CD8-positive, alpha-beta memory T cell (primary cell): ENCODE measurements at regions not wholly inside any gene's neighbourhood (a gene's known extent, or its start where the extent isn't known, plus 50 kb on each side); places are given as distances from the start of the nearest gene placed in this dataset.

Experiments used
- CTCF ChIA-PET: fragments of 350-600 bp; sonication (Branson Sonifier 250); formaldehyde crosslinking; loops from one replicate; lab custom pipeline; 2021; ENCODE audit warnings: antibody characterized with exemption; lab: Charles Lee
- POLR2A ChIA-PET: fragments of 350-600 bp; sonication (Branson Sonifier 250); formaldehyde crosslinking; loops from one replicate; lab custom pipeline; 2021; ENCODE audit warnings: antibody characterized with exemption; lab: Charles Lee
- DNase-seq, 5 donors: peaks; one replicate each; pipeline versions ENCODE4 v3.0.0 to v3.0.0-alpha.2; 2020 to 2022; ENCODE audit warnings: mixed read lengths in 1 of 5
- H3K27ac ChIP-seq: one replicate; pipeline ENCODE4 v1.7.0; 2013; ENCODE audit warnings: low read depth, mild to moderate bottlenecking, low read length, moderate library complexity
- H3K27me3 ChIP-seq: 2 replicates; pipeline ENCODE4 v1.7.0; 2013; ENCODE audit warnings: low read length, mild to moderate bottlenecking; ENCODE audit not compliant: insufficient read depth, poor library complexity, severe bottlenecking
- H3K36me3 ChIP-seq: 2 replicates; pipeline ENCODE4 v1.7.0; 2013; ENCODE audit warnings: mild to moderate bottlenecking, low read length, moderate library complexity; ENCODE audit not compliant: insufficient read depth
- H3K4me1 ChIP-seq: 2 replicates; pipeline ENCODE4 v1.7.0; 2013; ENCODE audit warnings: mild to moderate bottlenecking, low read length, moderate library complexity; ENCODE audit not compliant: insufficient read depth
- H3K4me3 ChIP-seq: 2 replicates; pipeline ENCODE4 v1.7.0; 2013; ENCODE audit warnings: mild to moderate bottlenecking, low read length
- H3K9me3 ChIP-seq: 2 replicates; pipeline ENCODE4 v1.7.0; 2013; ENCODE audit warnings: mild to moderate bottlenecking, low read length
- H3K27ac Mint-ChIP-seq, 8 donors: one replicate each; pipeline ENCODE4 v1.8.0; 2020 to 2021; ENCODE audit warnings: mixed read lengths in 8 of 8, mild to moderate bottlenecking in 6 of 8, inconsistent platforms in 3 of 8, moderate library complexity in 3 of 8
- H3K27me3 Mint-ChIP-seq, 2 donors: one replicate each; pipeline ENCODE4 v1.8.0; 2020 to 2021; ENCODE audit warnings: mixed read lengths in 2 of 2, mild to moderate bottlenecking in 1 of 2, moderate library complexity in 1 of 2
- H3K36me3 Mint-ChIP-seq, 3 donors: one replicate each; pipeline ENCODE4 v1.8.0; 2020 to 2021; ENCODE audit warnings: mixed read lengths in 3 of 3, inconsistent platforms in 1 of 3, mild to moderate bottlenecking in 1 of 3
- H3K4me1 Mint-ChIP-seq, 3 donors: one replicate each; pipeline ENCODE4 v1.8.0; 2020 to 2021; ENCODE audit warnings: mixed read lengths in 3 of 3, inconsistent platforms in 1 of 3, mild to moderate bottlenecking in 1 of 3
- H3K4me3 Mint-ChIP-seq, 7 donors: one replicate each; pipeline ENCODE4 v1.8.0; 2020 to 2021; ENCODE audit warnings: mixed read lengths in 7 of 7, mild to moderate bottlenecking in 6 of 7, moderate library complexity in 4 of 7, inconsistent platforms in 2 of 7
- H3K9me3 Mint-ChIP-seq, 5 donors: one replicate each; pipeline ENCODE4 v1.8.0; 2020 to 2022; ENCODE audit warnings: mixed read lengths in 5 of 5, mild to moderate bottlenecking in 3 of 5, moderate library complexity in 2 of 5, inconsistent platforms in 1 of 5

- no peak for DNase-seq
- Histone ChIP-seq H3K9me3 (no peaks in the 10 kb centered on the region), H3K4me3 (no peak overlapping the region), H3K27ac (no peak overlapping the region), H3K27me3 (no peaks in the 10 kb centered on the region), H3K4me1 (no peaks in the 10 kb centered on the region), H3K36me3 (no peaks in the 10 kb centered on the region)
- no peaks in the 10 kb centered on the region for H3K27me3 Mint-ChIP-seq
- no peak overlapping the region for H3K4me3 Mint-ChIP-seq
- no peaks in the 10 kb centered on the region for H3K36me3 Mint-ChIP-seq
- no peaks in the 10 kb centered on the region for H3K4me1 Mint-ChIP-seq
- ChIA-PET CTCF (no interaction called here), POLR2A (no interaction called here)
- peaks cover 0 to 6% (median 2%) of the 10 kb centered on the region in 5 donors for H3K9me3 Mint-ChIP-seq
- no peak overlapping the region for H3K27ac Mint-ChIP-seq
Observed at GRCh38 chrX:6852869-6853268, 294.6 kb upstream of the STS start.

- Mint-ChIP-seq H3K27ac (no peak overlapping the region), H3K4me1 (no peaks in the 10 kb centered on the region), H3K36me3 (no peaks in the 10 kb centered on the region)
Observed at GRCh38 chrX:6852121-6852520, 295.4 kb upstream of the STS start.

GRCh38 chrX:6851140-6851539, 296.4 kb upstream of the STS start:
- peaks cover 0 to 9% (median 2%) of the 10 kb centered on the region in 5 donors for H3K9me3 Mint-ChIP-seq
- no peak overlapping the region for H3K27ac ChIP-seq
- no peaks in the 10 kb centered on the region for H3K27me3 ChIP-seq
- no peaks in the 10 kb centered on the region for H3K4me1 ChIP-seq
- no peak overlapping the region for H3K4me3 Mint-ChIP-seq
- H3K36me3 Mint-ChIP-seq, result peaks cover 0 to 3% (median 0%) of the 10 kb centered on the region in 3 donors
- H3K27ac Mint-ChIP-seq, result no peak overlapping the region
- H3K4me1 Mint-ChIP-seq, result no peaks in the 10 kb centered on the region
- ChIA-PET POLR2A (no interaction called here), CTCF (no interaction called here)
- no peak overlapping the region for H3K4me3 ChIP-seq
- no peak for DNase-seq
- H3K9me3 ChIP-seq, result no peaks in the 10 kb centered on the region
- no peaks in the 10 kb centered on the region for H3K27me3 Mint-ChIP-seq
- no peaks in the 10 kb centered on the region for H3K36me3 ChIP-seq

More at GRCh38 chrX:6852121-6852520, 295.4 kb upstream of the STS start:
- Histone ChIP-seq H3K9me3 (no peaks in the 10 kb centered on the region), H3K4me3 (no peak overlapping the region), H3K27me3 (no peaks in the 10 kb centered on the region), H3K36me3 (no peaks in the 10 kb centered on the region), H3K27ac (no peak overlapping the region), H3K4me1 (no peaks in the 10 kb centered on the region)
- CTCF ChIA-PET, result no interaction called here
- peaks cover 0 to 6% (median 2%) of the 10 kb centered on the region in 5 donors for H3K9me3 Mint-ChIP-seq
- no peak overlapping the region for H3K4me3 Mint-ChIP-seq
- H3K27me3 Mint-ChIP-seq, result no peaks in the 10 kb centered on the region
- POLR2A ChIA-PET, result no interaction called here
- DNase-seq, result no peak

GRCh38 chrX:6849716-6850414, 297.6 kb upstream of the STS start:
- CTCF ChIA-PET, result no interaction called here

GRCh38 chrX:6832619-6833018, 297.7 kb upstream of the VCX3A start:
- H3K4me1 Mint-ChIP-seq, result no peaks in the 10 kb centered on the region
- peaks cover 0 to 7% (median 4%) of the 10 kb centered on the region in 5 donors for H3K9me3 Mint-ChIP-seq
- H3K27me3 Mint-ChIP-seq, result no peaks in the 10 kb centered on the region
- ChIA-PET CTCF (no interaction called here), POLR2A (no interaction called here)
- no peak overlapping the region for H3K4me3 ChIP-seq
- H3K9me3 ChIP-seq, result no peaks in the 10 kb centered on the region
- H3K36me3 Mint-ChIP-seq, result peaks cover 0 to 2% (median 0%) of the 10 kb centered on the region in 3 donors
- H3K27ac ChIP-seq, result no peak overlapping the region
- H3K27ac Mint-ChIP-seq, result no peak overlapping the region
- H3K4me1 ChIP-seq, result no peaks in the 10 kb centered on the region
- no peak overlapping the region for H3K4me3 Mint-ChIP-seq
- DNase-seq, result no peak
- H3K36me3 ChIP-seq, result no peaks in the 10 kb centered on the region
- no peaks in the 10 kb centered on the region for H3K27me3 ChIP-seq

More at GRCh38 chrX:6849716-6850414, 297.6 kb upstream of the STS start:
- POLR2A ChIA-PET, result no interaction called here
- H3K36me3 Mint-ChIP-seq, result peaks cover 0 to 3% (median 0%) of the 10 kb centered on the region in 3 donors
- no peak for DNase-seq
- H3K27me3 ChIP-seq, result no peaks in the 10 kb centered on the region
- H3K27ac ChIP-seq, result no peak overlapping the region
- no peaks in the 10 kb centered on the region for H3K36me3 ChIP-seq
- H3K4me3 ChIP-seq, result no peak overlapping the region
- no peaks in the 10 kb centered on the region for H3K4me1 ChIP-seq
- H3K4me3 Mint-ChIP-seq, result no peak overlapping the region
- H3K4me1 Mint-ChIP-seq, result no peaks in the 10 kb centered on the region
- peaks cover 0 to 9% (median 7%) of the 10 kb centered on the region in 5 donors for H3K9me3 Mint-ChIP-seq
- H3K27ac Mint-ChIP-seq, result no peak overlapping the region
- H3K27me3 Mint-ChIP-seq, result no peaks in the 10 kb centered on the region
- H3K9me3 ChIP-seq, result no peaks in the 10 kb centered on the region

- H3K27me3 Mint-ChIP-seq, result no peaks in the 10 kb centered on the region
- peaks cover 0 to 17% (median 7%) of the 10 kb centered on the region in 5 donors for H3K9me3 Mint-ChIP-seq
- DNase-seq, result no peak
- Histone ChIP-seq H3K27ac (no peak overlapping the region), H3K27me3 (no peaks in the 10 kb centered on the region), H3K36me3 (no peaks in the 10 kb centered on the region), H3K4me3 (no peak overlapping the region), H3K9me3 (no peaks in the 10 kb centered on the region), H3K4me1 (no peaks in the 10 kb centered on the region)
- H3K27ac Mint-ChIP-seq, result no peak overlapping the region
- ChIA-PET POLR2A (no interaction called here), CTCF (no interaction called here)
- no peak overlapping the region for H3K4me3 Mint-ChIP-seq
- no peaks in the 10 kb centered on the region for H3K4me1 Mint-ChIP-seq
- no peaks in the 10 kb centered on the region for H3K36me3 Mint-ChIP-seq
Observed at GRCh38 chrX:6826856-6827255, 291.9 kb upstream of the VCX3A start.

GRCh38 chrX:6821730-6822129, 286.8 kb upstream of the VCX3A start:
- Histone ChIP-seq H3K27ac (no peak overlapping the region), H3K27me3 (no peaks in the 10 kb centered on the region), H3K9me3 (no peaks in the 10 kb centered on the region), H3K4me1 (no peaks in the 10 kb centered on the region), H3K4me3 (no peak overlapping the region), H3K36me3 (no peaks in the 10 kb centered on the region)
- Mint-ChIP-seq H3K4me3 (no peak overlapping the region), H3K9me3 (peaks cover 0 to 18% (median 7%) of the 10 kb centered on the region in 5 donors), H3K27me3 (no peaks in the 10 kb centered on the region), H3K27ac (no peak overlapping the region), H3K4me1 (no peaks in the 10 kb centered on the region), H3K36me3 (no peaks in the 10 kb centered on the region)
- ChIA-PET POLR2A (no interaction called here), CTCF (no interaction called here)
- DNase-seq, result no peak

GRCh38 chrX:6813836-6814370, 279.0 kb upstream of the VCX3A start:
- ChIA-PET POLR2A (no interaction called here), CTCF (no interaction called here)
- no peaks in the 10 kb centered on the region for H3K4me1 Mint-ChIP-seq
- Histone ChIP-seq H3K4me3 (no peak overlapping the region), H3K27ac (no peak overlapping the region), H3K4me1 (no peaks in the 10 kb centered on the region), H3K27me3 (no peaks in the 10 kb centered on the region), H3K36me3 (no peaks in the 10 kb centered on the region), H3K9me3 (no peaks in the 10 kb centered on the region)
- no peak for DNase-seq
- H3K27ac Mint-ChIP-seq, result no peak overlapping the region
- no peaks in the 10 kb centered on the region for H3K27me3 Mint-ChIP-seq
- no peak overlapping the region for H3K4me3 Mint-ChIP-seq
- H3K36me3 Mint-ChIP-seq, result no peaks in the 10 kb centered on the region
- peaks cover 0 to 8% (median 3%) of the 10 kb centered on the region in 5 donors for H3K9me3 Mint-ChIP-seq
